ENCODE measurements at regions not wholly inside any gene's neighbourhood (a gene's known extent, or its start where the extent isn't known, plus 50 kb on each side); places are given as distances from the start of the nearest gene placed in this dataset.

- no peak for TF ChIP-seq CTCF (IDR thresholded peaks at IDR 0.05; ENCODE audit: control extremely low read depth in 1 of 3, insufficient read depth in 1 of 3, low read depth in 1 of 3, low read length in 3 of 3)
- TF ChIP-seq ATF2 (IDR thresholded peaks at IDR 0.05; ENCODE audit: low read length): no peak
- no peak for TF ChIP-seq EP300 (IDR thresholded peaks at IDR 0.05; ENCODE audit: borderline replicate concordance in 1 of 2, low read depth in 2 of 2, low read length in 2 of 2)
Observed at GRCh38 chr5:91222482-91222881, 160.6 kb downstream of the ARRDC3 start.

Measured in H1 (cell line).